PFSK-1 (cell line): ENCODE measurements at regions not wholly inside any gene's neighbourhood (a gene's known extent, or its start where the extent isn't known, plus 50 kb on each side); places are given as distances from the start of the nearest gene placed in this dataset.
A peak's percentile ranks its signal among the peaks of the same experiment; 100 is the strongest.

ENCODE experiments used
- FOXP2 ChIP-seq: optimal IDR thresholded peaks from 2 replicates; pipeline ENCODE3; 2011; ENCODE audit warnings: borderline replicate concordance, control low read depth, inconsistent platforms; ENCODE audit not compliant: insufficient read depth; ENCODE audit errors: extremely low read length, extremely low read depth
- POLR2AphosphoS5 ChIP-seq: IDR thresholded peaks from 2 replicates; pipeline ENCODE4 v1.6.1; 2012; ENCODE audit warnings: low read depth, mild to moderate bottlenecking, control low read depth, low read length, moderate library complexity
- SIN3A ChIP-seq: IDR thresholded peaks from 2 replicates; pipeline ENCODE4 v1.6.1; 2012; ENCODE audit warnings: mild to moderate bottlenecking, low read length, moderate library complexity, borderline replicate concordance; ENCODE audit not compliant: insufficient read depth
- TAF1 ChIP-seq: IDR thresholded peaks from 2 replicates; pipeline ENCODE4 v1.6.1; 2012; ENCODE audit warnings: low read length, control low read depth, borderline replicate concordance; ENCODE audit not compliant: insufficient read depth
- TF ChIP-seq, protein P1 (sequence below), 2 experiments: IDR thresholded peaks; 2 replicates each; pipeline versions ENCODE4 v1.6.1 to v1.8.0; 2011 to 2012; ENCODE audit warnings: low read depth in 2 of 2, low read length in 2 of 2, control low read depth in 1 of 2, inconsistent platforms in 1 of 2, mild to moderate bottlenecking in 1 of 2, moderate library complexity in 1 of 2; ENCODE audit not compliant: insufficient read depth in 1 of 2

DNA sequence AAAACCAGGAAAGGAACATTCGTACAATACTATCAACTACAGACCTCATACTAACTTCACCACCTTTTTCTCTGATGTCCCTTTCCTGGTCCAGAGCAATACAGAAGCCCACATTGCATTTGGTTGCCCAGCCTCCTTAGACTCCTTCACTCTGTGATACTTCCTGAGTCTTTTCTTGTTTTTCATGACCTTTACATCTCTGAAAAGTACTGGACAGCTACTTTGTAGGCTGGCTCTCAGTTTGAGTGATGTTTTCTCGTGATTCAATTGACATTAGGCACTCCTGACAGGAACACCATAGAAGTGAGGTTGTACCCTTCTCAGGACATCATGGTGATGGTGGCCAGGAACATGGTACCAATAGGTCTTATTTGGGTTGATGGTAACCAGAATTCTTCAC lies 185.9 kb upstream of the SLC39A10 start:
- TF ChIP-seq SIN3A (no peak), TAF1 (no peak), POLR2AphosphoS5 (no peak), FOXP2 (no peak)
- TF ChIP-seq, protein P1, sequence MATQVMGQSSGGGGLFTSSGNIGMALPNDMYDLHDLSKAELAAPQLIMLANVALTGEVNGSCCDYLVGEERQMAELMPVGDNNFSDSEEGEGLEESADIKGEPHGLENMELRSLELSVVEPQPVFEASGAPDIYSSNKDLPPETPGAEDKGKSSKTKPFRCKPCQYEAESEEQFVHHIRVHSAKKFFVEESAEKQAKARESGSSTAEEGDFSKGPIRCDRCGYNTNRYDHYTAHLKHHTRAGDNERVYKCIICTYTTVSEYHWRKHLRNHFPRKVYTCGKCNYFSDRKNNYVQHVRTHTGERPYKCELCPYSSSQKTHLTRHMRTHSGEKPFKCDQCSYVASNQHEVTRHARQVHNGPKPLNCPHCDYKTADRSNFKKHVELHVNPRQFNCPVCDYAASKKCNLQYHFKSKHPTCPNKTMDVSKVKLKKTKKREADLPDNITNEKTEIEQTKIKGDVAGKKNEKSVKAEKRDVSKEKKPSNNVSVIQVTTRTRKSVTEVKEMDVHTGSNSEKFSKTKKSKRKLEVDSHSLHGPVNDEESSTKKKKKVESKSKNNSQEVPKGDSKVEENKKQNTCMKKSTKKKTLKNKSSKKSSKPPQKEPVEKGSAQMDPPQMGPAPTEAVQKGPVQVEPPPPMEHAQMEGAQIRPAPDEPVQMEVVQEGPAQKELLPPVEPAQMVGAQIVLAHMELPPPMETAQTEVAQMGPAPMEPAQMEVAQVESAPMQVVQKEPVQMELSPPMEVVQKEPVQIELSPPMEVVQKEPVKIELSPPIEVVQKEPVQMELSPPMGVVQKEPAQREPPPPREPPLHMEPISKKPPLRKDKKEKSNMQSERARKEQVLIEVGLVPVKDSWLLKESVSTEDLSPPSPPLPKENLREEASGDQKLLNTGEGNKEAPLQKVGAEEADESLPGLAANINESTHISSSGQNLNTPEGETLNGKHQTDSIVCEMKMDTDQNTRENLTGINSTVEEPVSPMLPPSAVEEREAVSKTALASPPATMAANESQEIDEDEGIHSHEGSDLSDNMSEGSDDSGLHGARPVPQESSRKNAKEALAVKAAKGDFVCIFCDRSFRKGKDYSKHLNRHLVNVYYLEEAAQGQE (IDR thresholded peaks at IDR 0.05; ENCODE audit: insufficient read depth in 1 of 2, low read depth in 2 of 2, low read length in 2 of 2), result peak in 1 of 2 experiments; percentile 41; a peak in 1 of 4 replicates

DNA sequence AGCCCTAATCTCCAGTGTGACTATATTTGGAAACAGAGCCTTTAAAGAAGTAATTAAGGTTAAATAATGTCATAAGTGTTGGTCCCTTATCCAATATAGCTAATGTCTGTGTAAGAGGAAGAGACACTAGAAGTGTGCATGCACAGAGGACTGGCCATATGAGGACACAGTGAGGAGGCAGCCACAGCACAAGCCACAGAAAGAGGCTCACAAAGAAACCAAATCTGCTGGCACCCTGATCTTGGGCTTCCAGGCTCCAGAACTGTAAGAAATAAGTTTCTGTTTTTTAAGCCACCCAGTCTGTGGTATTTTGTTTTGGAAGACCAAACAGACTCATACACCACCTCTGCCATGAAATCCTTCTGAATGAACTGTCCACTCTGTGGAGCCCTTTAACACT lies 186.4 kb upstream of the SLC39A10 start:
- TF ChIP-seq, protein P1 (IDR thresholded peaks at IDR 0.05; ENCODE audit: insufficient read depth in 1 of 2, low read depth in 2 of 2, low read length in 2 of 2), result no peak
- TF ChIP-seq POLR2AphosphoS5, result no peak
- TF ChIP-seq TAF1, result no peak

DNA sequence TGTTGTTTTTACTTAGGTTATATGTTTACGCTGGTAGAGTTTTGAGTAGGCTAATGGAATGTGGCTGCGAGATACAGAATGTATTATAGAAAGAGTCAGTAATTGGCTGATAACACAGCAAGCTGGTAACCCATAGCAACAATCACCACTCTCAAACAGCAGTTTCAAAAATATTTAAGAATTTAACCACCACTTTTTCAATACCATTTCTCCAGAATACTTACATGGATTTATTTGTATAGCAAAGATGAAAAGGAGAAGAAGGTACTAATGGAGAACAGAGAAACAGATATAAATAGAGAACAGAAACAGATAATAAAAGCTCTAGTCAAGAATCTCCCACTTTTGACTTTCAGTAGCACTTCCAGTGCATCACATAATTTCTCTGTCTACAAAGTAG lies 188.3 kb upstream of the SLC39A10 start:
- TF ChIP-seq TAF1, result no peak
- no peak for TF ChIP-seq FOXP2
- TF ChIP-seq, protein P1 (IDR thresholded peaks at IDR 0.05; ENCODE audit: insufficient read depth in 1 of 2, low read depth in 2 of 2, low read length in 2 of 2), result no peak
- TF ChIP-seq SIN3A, result no peak

DNA sequence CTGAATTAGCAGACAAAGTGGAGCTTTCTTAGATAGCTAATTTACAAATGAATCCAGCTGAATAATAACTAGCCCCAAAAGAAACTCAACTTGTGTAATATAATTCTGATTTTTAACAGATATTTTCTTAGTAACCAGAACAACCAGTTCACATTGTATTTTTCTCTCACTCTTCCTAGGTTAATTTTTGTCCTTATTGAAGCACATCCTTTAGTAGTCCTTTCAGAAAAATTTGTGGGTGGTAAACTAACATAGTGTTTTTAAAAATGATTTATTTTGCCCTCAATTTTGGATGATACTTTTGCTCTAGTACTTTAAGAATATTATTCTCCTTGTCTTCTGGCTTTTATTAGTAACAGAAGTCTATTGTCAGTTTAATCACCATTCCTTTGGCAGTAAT lies 190.6 kb upstream of the SLC39A10 start:
- TF ChIP-seq FOXP2 (no peak), SIN3A (no peak), TAF1 (no peak), POLR2AphosphoS5 (no peak)
- TF ChIP-seq, protein P1 (IDR thresholded peaks at IDR 0.05; ENCODE audit: insufficient read depth in 1 of 2, low read depth in 2 of 2, low read length in 2 of 2), result no peak

DNA sequence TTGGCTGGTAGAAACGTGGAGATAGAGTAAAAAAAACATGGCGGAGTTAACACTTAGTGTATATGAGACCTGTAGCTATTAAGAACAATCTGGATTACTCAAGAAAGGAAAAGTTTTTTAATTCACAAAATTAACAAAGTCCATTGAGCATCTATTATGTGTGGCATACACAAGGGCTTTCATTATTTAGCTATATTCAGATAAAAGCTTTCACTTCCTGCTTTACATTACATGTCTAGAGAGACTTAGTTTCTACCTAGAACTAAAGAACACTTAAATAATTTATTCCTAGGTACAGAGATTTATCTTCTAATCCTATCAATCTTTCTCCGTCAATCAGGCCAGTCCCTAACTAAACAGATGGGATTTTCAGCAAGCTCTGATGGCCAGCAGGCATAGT lies 196.0 kb upstream of the SLC39A10 start:
- TF ChIP-seq POLR2AphosphoS5, result no peak
- no peak for TF ChIP-seq TAF1
- no peak for TF ChIP-seq FOXP2
- TF ChIP-seq, protein P1 (IDR thresholded peaks at IDR 0.05; ENCODE audit: insufficient read depth in 1 of 2, low read depth in 2 of 2, low read length in 2 of 2), result no peak
- no peak for TF ChIP-seq SIN3A
